Left hindlimb (tissue), 1 donor: ENCODE measurements at regions not wholly inside any gene's neighbourhood (a gene's known extent, or its start where the extent isn't known, plus 50 kb on each side); places are given as distances from the start of the nearest gene placed in this dataset.
"Not testable (repeated sequence)": the region's sequence is repeated elsewhere in the genome, so short reads cannot be mapped to it uniquely, and the experiment has no call there.

Experiments
- DNase-seq: peaks from one replicate; pipeline ENCODE4 v3.0.0-alpha.2; 2018

DNA sequence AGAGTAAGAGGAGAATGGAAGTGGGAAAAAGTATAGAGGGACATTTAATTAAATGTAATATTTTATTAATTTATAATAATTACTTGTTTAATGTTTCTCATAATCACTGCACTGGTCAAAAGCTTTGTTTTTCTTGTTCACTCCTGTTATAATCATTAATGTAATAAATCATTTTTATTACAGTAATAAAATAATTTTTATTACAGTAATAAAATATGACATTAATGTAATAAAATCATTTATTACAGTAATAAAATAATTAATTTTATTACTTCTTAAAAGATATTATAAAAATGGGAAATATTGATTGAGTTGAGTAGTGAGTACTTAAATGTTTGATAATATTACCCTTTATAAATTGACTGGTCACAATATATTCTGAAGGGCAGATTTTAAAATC lies 181.1 kb upstream of the SOX2 start:
- no peak for DNase-seq

DNA sequence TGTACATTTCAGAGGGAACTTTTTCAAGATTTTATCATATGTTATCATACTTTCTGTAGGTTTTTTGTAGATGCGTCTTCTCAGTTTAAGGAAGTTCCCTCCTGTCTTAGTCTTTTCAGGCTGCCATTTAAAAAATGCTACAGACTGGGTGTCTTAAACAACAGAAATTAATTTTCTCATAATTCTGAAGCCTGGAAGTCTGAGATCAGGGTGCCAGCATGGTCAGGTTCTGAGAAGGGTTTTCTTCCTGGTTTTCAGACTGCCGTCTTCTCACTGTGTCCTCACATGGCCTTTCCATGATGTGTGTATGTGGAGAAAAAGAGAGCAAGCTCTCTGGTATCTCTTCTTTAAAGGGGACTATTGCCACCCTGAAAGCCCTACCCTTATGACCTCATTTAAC lies 189.9 kb upstream of the SOX2 start:
- DNase-seq, result no peak

DNA sequence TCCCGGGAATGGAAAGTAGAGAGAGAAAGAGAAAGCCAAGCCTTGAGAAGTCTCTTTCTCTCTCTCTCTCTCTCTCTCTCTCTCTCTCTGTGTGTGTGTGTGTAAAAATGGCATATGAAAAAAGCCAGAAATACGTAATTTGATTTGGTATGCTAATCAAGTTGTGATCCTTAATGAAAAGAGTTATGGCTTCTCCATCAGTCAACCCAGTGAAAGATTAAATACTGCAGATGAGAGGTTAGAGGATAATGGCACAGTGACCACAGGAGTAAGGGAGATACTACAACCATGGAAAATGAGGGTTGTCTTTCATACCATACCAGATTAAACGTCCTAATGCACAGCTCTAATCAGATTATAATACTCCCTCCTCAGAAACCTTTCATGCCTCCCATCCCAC lies 193.5 kb upstream of the SOX2 start:
- DNase-seq, result no peak

DNA sequence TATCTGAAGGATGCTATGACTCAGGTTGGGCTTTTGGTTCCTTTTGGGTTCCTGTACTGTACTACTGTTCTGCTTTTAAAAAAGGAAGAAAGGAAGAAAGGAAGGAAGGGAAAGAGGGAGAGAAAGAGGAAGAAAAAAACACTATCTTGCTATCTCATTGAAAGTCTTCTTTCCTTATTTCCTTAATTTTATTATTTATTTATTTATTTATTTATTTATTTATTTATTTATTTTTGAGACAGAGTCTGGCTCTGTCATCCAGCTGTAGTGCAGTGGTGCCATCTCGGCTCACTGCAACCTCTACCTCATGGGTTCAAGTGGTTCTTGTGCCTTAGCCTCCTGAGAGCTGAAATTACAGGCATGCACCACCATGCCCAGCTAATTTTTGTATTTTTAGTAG lies 198.9 kb upstream of the SOX2 start:
- no peak for DNase-seq

DNA sequence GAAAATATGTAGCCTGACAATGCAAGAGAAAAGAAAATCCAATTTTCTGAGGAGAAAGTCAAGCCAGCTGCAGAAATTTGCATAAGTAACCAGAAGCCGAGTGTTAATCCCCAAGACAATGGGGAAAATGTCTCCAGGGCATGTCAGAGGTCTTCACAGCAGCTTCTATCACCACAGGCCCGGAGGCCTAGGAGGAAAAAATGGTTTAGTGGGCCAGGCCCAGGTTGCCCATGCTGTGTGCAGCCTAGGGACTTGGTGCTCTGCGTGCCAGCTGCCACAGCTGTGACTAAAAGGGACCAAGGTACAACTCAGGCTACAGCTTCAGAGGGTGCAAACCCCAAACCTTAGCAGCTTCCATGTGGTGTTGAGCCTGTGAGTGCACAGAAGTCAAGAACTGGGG lies 201.2 kb upstream of the SOX2 start:
- no peak for DNase-seq

DNA sequence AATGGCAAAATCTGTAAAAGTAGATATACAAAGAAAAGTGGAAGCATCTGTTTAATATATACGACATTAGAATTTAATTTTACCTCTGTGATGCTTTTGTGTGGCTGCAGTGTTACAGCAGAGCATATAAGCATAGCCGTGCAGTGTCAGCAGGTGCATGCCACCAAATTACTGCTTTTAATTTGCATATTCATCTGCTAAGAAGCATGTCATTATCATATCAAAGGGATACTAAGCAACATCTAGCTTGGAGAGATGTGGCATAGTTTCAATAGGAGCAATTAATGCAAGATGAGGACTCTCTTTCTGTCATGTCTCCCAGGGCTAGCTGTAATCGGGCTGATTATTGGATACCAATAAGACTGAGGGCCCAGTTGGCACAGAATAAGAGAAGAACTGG lies 214.4 kb upstream of the SOX2 start:
- no peak for DNase-seq

DNA sequence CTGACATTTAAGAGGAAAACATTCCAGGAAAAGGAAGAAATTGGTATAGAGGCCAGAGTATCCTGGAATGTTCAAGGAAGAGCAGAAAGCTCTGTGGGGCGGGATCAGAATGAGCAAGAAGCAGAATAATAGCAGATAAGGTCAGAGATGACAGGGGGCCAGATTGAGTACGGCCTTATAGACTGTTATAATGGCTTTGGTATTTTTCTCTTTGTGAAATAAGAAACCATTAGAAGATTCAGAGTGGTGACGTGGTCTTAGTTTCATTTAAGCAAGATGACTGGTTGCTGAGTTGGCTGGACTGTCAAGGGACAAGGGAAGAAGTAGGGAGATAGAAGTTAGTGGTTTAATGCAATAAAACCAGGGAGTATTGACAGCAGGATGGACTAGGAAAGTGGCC lies 218.3 kb upstream of the SOX2 start:
- DNase-seq, result no peak

DNA sequence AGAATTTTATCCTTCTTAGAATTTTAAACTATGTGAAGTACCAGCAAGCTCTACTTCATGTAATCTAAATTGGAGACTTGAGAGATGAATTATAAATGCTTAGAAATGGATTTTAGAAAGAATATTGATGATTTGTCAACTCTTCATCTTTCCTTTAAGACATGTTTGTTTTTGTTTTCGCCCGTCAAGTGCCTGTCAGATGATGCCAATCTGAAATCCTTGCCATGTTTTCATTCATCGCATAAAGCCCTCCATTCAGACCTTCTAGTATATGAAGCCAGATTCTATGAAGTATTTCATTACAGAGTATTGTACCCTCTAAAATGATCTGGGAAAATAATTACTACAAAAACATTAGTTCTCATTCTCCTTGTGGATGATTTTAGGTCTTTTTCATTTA lies 223.2 kb upstream of the SOX2 start:
- DNase-seq, result no peak

DNA sequence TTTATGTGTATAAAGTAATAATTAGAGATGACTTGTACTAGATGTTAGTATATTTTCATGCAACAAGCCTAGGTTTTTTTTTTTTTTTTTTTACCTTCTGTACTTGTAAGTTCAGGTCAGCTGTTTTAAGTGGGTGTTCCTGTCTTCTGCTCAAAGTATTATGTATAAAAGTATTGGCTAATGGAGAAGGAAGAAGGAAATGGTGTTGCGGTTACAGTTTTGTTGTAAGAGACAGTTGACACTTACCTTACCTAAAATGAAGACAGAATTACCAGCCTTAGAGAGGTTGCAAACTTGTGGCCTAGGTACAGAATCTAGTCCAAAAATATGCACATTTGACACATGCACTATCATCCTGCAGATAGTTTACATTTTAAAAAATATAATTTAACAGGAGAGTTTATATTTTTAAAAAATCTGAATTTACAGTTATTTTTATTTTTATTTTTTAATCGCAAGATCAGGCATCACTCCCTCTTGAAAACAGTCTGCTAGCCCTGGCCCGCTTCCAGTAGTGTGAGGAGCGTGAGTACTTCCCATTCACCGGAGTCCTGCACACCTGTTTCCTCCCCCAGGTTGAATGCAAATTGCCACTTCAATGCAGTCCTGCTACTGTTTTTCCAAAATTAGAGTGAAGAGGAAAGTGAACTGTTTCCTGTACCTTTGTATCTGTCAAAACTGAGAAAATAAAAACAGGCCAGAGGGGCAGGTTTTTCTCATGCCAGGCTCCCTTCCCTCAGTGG lies 224.3 kb upstream of the SOX2 start:
- no peak for DNase-seq

DNA sequence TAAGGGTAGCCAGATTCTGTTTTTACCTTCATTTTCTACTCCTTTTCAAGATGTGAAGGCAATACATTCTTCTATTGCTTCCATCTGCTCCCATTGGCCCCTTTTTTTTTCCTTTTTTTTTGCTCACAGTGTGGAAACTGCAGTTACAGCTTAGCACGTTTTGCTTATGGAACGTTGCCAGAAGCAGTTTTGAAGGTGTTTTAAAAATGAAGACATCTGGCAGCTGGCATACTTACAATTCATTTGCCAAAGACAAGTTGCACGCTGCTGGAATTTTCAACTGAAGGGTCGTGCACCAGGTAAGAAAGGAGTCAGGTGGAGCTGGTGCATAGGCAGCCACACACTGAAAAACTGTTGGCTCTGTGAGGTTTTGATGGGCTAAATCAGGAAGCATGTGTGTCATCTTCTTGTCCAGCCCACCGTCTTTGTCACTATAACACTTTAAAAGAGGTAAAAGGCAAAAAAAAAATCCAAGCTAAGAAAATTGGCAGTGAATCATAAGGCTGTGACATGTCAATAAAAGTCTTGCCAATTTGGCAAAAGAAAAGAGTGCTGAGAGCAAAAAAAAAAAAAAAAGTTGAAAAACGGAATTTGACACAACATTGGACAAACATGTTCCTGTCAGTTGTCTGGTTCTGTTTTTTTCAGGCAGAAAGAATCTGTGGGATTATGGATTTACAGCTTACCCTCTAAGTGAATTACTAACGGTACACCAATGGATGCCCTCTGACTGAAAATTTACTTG lies 225.4 kb upstream of the SOX2 start:
- no peak for DNase-seq

DNA sequence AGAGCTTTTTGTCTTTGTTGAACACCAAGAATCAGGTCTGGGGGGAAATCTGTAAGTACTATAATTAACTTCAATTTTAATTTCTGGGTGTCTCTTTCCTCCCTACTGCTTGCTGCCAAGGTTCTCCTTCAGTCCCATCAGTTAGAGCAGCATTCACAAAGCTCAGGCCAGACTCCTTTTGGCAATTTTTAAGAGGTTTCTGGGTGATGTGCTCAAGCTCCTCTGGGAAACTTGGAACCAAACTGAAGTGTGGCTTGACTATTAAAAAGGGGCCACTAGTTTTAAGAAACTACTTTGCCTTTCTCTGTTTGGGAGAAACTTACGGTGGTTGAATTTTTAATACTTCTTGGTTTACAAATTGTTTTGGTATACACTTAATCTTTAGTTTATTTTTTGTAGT lies 227.7 kb upstream of the SOX2 start:
- no peak for DNase-seq

DNA sequence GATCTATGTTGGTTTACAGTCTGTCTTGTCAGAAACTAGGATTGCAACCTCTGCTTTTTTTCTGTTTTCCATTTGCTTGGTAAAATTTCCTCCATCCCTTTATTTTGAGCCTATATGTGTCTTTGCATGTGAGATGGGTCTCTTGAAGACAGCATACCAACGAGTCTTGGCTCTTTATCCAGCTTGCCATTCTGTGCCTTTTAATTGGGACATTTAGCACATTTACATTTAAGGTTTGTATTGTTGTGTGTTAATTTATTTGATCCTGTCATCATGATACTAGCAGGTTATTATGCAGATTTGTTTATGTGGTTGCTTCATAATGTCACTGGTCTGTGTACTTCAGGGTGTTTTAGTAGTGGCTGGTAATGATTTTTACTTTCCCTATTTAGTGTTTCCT lies 236.6 kb upstream of the SOX2 start:
- not testable (repeated sequence) for DNase-seq

DNA sequence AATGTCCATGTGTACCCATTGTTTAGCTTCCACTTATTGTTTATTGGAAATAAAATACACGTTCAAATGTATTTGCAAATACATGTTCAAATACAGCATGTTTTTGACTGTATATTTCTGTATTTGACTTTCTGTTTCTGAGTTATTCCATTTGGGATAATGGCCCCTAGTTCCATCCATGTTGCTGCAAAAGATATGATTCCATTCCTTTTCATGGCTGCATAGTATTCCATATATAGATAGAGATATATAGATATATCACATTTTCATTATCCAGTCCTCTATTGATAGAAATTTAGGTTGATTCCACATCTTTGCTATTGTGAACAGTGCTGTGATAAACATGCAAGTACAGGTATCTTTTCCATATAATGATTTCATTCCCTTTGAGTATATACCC lies 241.4 kb upstream of the SOX2 start:
- DNase-seq, result no peak

DNA sequence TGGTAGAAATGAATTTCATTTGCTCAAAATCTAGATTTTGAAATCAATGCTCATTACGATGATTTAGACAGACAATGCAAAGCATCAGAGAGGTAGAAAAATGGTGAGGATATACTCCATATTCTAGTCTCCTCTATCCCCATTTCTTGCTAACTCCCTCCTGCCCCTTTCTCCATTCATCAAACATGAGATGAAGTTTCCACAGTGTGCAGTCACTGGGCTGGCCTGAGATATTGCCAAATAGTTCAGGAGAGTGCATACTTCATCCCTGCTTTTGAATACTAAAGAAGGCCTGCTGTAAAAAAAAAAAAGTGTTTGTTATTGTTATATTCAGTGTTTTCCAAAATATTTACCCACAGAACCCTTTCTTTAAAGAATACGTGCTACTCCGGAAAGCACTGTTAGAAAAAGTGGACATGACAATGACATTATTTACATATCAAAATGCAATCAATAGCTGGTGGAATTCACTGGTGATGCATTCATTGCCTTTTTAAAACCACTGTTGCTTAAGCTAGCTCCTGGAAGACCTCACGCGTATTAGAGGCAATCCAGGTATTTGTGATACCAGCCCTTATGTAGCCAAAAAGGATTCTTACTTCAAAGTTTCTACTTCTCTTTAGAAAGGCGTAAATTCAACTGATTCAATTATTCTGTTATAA lies 247.6 kb upstream of the SOX2 start:
- DNase-seq, result no peak

DNA sequence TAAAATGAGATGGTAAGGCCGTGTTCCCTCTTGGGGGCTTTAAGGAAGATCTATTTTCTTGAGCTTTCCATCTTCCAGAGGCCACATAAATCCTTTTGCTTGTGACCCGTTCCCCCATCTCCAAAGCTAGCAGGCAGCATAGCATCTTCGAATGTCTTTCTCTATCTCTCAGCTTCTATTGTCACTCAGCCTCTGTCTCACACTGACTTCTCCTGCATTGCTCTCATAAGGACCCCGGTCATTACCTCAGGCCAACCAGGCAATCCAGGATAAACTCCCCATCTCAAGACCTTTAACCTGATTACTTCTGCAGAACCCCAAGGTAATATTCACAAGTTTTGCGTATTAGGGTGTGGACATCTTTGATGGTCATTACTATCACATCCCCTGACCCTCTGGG lies 250.3 kb upstream of the SOX2 start:
- DNase-seq, result no peak

DNA sequence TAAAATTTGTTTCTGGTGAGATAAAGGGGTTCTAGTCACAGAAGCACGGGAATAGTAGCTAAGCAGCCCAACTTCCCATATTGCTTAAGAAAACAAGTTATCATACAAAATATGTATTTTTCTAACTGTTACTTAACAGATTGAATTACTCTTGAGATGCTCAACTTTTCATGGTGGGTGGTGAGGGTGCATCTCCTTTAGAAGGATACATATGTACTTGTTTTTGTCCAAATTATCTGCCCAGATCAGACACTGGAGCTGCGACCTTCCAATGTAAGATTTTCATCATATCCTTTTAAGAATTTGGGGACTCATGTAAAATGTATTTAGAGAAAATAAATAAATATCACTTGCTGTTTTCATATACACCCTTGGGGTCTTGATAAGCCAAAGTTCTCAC lies 252.2 kb upstream of the SOX2 start:
- no peak for DNase-seq

DNA sequence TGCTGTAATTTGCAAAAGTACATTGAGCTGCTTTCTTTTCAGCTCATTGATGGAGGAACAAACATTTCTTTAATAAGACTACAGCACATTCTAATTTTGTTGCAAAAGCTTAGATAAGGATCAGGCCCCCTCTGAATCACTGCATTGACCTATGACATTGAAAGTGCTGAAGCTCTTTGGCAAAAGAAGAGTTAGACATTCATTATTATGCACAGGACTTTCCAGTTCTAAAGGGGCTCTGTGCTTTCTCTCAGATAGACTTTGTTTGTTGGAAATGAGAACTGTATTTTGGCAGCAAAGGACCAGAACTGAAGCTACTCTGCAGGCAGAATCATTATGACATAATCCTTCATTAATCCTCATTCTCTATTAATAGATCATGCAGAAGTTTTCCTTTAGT lies 252.9 kb upstream of the SOX2 start:
- no peak for DNase-seq

DNA sequence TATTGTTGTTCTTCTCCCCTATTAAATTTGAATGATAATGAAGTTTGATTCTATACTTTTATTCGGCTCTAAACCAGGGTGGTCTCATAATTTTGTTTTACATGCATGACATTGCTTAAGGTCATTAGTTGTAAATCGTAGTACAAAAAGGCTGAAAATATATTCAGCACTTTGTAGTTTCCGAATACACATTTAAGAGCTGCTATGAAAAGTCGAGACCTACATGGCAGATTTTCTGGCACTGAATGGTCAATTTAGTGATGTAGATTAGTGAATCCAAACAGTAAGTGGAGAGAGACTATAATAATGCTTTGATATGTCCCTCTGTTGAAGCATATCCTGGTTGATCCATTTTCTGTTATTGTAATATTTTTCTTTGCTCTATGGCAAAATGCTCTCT lies 254.0 kb upstream of the SOX2 start:
- DNase-seq, result no peak

DNA sequence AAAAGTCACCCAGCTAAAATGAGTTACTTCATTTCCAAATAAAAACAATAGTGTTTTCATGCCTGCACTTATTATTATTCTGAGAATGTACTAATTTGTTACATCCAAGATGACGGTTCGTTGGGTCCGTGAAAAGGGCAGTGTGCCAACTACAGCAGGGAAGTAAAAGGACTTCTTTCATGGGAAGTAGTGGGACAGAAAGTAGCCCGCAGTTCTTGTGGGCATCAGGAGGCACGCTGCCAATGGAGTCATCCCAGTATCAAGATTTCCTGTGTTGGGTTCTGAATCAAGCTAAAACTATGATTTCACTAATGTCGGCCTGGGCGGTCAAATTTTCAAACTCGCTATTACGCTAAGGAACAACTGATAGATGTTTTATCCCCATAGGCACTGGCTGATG lies 254.5 kb upstream of the SOX2 start:
- DNase-seq, result no peak

DNA sequence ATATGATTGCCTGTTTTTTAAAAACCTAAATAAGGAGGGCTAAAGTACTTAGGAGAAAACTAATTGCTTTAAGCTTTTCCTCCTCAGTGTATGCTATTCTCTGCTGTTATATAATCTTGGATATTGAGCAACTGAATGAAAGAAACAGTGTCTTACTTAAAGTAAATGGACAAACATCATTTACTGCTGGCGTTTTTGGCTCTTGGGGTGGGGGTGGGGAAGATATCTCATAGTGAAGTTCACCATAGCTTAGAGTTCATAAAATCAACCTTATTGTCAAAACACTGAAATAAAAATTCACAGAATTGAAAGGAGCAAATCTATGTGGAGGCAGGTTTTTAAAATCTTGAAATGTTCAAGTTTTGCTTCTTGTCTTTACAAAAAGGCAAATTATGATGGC lies 256.4 kb upstream of the SOX2 start:
- DNase-seq, result no peak

DNA sequence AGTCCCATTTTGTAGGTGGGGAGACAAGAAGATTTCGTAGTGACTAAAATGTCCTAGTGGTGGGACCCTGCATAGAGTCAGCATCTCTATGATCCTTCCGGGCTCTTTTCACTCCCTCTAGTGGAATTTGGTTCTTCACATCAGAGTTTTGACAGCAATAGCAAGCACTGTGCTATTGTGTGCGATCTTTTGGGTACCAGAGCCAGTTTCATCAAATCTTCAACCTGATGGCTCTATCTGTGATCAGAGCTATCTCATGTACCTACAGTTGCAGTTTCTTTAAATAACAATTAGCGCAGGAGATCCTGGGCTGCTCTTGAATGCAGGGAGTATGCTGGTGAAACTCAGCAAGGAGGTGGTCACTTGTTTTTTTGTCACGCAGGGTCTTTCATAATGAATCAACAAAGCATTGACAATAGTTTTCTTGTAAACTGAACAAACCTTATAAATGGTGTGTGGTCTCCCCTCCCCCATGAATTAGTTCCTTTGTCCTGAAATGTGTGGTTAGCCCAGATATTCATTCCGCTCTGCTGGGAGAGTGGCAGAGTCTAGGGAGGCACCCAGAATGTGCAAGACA lies 257.2 kb upstream of the SOX2 start:
- no peak for DNase-seq

DNA sequence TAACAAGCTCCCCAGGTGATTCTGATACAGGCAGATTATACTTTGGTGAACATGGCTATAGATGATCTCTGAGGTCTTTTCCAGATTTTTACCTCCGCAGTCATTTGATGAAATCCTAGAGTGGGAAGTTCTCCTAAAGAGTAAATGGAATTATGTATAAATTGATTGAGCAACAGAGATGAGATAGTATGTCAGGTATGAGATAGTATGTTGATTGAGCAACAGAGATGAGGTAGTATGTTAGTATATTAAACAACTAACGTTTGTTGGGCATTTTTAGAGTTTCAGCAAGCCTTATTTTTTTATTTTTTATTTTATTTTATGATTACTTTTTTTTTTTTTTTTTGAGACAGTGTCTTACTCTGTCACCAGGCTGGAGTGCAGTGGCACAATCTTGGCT lies 265.0 kb upstream of the SOX2 start:
- no peak for DNase-seq

DNA sequence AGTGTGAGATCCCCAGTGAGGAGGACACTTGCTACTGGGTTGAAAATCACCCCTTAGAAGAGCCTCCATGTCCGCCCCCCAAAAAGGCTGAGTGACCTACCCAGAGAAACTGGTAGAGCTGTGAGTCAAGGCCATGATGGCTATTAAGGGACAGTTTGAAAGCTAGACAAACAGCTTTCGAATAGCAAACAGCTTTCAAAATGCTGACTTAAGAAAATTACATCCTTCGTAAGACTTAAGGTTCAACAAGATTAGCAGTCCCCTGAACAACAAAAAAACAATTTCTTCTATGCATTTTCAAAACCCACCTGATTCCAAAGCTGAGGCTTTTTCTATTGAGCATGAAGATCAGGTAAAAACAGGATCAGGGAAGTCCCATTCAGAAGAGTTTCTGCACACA lies 269.7 kb upstream of the SOX2 start:
- DNase-seq, result no peak

DNA sequence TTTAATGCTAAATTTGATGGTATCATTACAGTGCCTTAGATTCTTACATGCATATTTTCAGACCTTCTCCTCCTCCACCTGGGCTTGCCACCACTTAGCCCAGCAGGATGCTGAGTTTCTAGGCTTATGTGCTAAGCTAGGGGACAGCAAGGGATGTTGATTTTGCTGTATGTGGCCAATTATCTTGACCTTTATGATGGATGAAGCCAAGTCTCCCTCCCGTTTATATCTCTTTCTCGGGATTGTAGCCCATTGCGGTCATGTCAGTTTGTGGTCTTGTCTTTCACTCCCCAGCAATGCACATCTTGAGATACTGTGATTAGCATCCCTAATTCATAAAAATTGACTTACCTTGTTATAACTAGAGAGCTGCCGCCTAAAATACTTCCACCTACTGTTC lies 278.7 kb upstream of the SOX2 start:
- no peak for DNase-seq
